ENCODE measurements at regions not wholly inside any gene's neighbourhood (a gene's known extent, or its start where the extent isn't known, plus 50 kb on each side); places are given as distances from the start of the nearest gene placed in this dataset.

GRCh38 chr14:44830371-44830770 lies 131.4 kb downstream of the KLHL28 start:
- Histone ChIP-seq H4K20me1 (no peaks in the 10 kb centered on the region), H3K27ac (no peak overlapping the region), H3K36me3 (no peaks in the 10 kb centered on the region), H3K9ac (no peak overlapping the region), H3K4me1 (peaks cover 0 to 44% (median 0%) of the 10 kb centered on the region in 10 experiments; a peak in 6 of 20 replicates), H3K4me2 (peak overlapping the region in 3 of 11 experiments; percentile 13 to 66 (median 17); a peak in 4 of 22 replicates), H3K27me3 (no peaks in the 10 kb centered on the region), H3K4me3 (no peak overlapping the region), H3K9me3 (replicated peaks in 1 of 11) (0 out of 22 replicates have a peak, but pooled peaks cover 0 to 3% (median 0%) of the 10 kb centered on the region in 11 experiments)
- no peak for TF ChIP-seq Cebpa-rat (IDR thresholded peaks at IDR 0.05)

GRCh38 chr14:44829021-44829420 lies 132.7 kb downstream of the KLHL28 start:
- no peak for TF ChIP-seq Cebpa-rat (IDR thresholded peaks at IDR 0.05)
- no peak overlapping the region for H3K4me3 ChIP-seq
- H3K9me3 ChIP-seq (replicated peaks in 1 of 11) = 0 out of 22 replicates have a peak, but pooled peaks cover 0 to 4% (median 0%) of the 10 kb centered on the region in 11 experiments
- no peak overlapping the region for H3K27ac ChIP-seq
- peaks cover 0 to 31% (median 0%) of the 10 kb centered on the region in 10 experiments; a peak in 6 of 20 replicates for H3K4me1 ChIP-seq
- H3K27me3 ChIP-seq = no peaks in the 10 kb centered on the region
- H3K9ac ChIP-seq = no peak overlapping the region
- no peaks in the 10 kb centered on the region for H4K20me1 ChIP-seq
- H3K36me3 ChIP-seq = no peaks in the 10 kb centered on the region
- H3K4me2 ChIP-seq = no peak overlapping the region

- no peaks in the 10 kb centered on the region for H3K27me3 ChIP-seq
- H4K20me1 ChIP-seq = no peaks in the 10 kb centered on the region
- no peak overlapping the region for H3K9ac ChIP-seq
- H3K9me3 ChIP-seq (replicated peaks in 1 of 11) = 0 out of 22 replicates have a peak, but pooled peaks cover 0 to 4% (median 0%) of the 10 kb centered on the region in 11 experiments
- no peak overlapping the region for H3K27ac ChIP-seq
- no peak for TF ChIP-seq Cebpa-rat (IDR thresholded peaks at IDR 0.05)
- H3K36me3 ChIP-seq = no peaks in the 10 kb centered on the region
- H3K4me3 ChIP-seq = no peak overlapping the region
- H3K4me1 ChIP-seq = peaks cover 0 to 21% (median 0%) of the 10 kb centered on the region in 10 experiments; a peak in 5 of 20 replicates
- no peak overlapping the region for H3K4me2 ChIP-seq
Measured at GRCh38 chr14:44828023-44828422, 133.7 kb downstream of the KLHL28 start.

GRCh38 chr14:44820230-44820964 lies 141.3 kb downstream of the KLHL28 start:
- H3K4me1 ChIP-seq = no peaks in the 10 kb centered on the region
- no peak overlapping the region for H3K4me2 ChIP-seq
- peaks cover 0 to 9% (median 0%) of the 10 kb centered on the region in 11 experiments; a peak in 1 of 22 replicates for H3K9me3 ChIP-seq (replicated peaks in 1 of 11)
- no peak overlapping the region for H3K9ac ChIP-seq
- no peaks in the 10 kb centered on the region for H4K20me1 ChIP-seq
- no peak overlapping the region for H3K27ac ChIP-seq
- no peaks in the 10 kb centered on the region for H3K36me3 ChIP-seq
- H3K27me3 ChIP-seq = no peaks in the 10 kb centered on the region
- no peak overlapping the region for H3K4me3 ChIP-seq
- no peak for TF ChIP-seq Cebpa-rat (IDR thresholded peaks at IDR 0.05)

GRCh38 chr14:44814196-44814595 lies 147.6 kb downstream of the KLHL28 start:
- no peak overlapping the region for H3K4me3 ChIP-seq
- TF ChIP-seq Cebpa-rat (IDR thresholded peaks at IDR 0.05) = no peak

GRCh38 chr14:44812672-44813071 lies 149.1 kb downstream of the KLHL28 start:
- H3K9ac ChIP-seq = no peak overlapping the region
- no peaks in the 10 kb centered on the region for H4K20me1 ChIP-seq
- no peak overlapping the region for H3K4me3 ChIP-seq
- no peaks in the 10 kb centered on the region for H3K9me3 ChIP-seq (replicated peaks in 1 of 11)
- H3K36me3 ChIP-seq = no peaks in the 10 kb centered on the region
- no peaks in the 10 kb centered on the region for H3K4me1 ChIP-seq
- H3K27ac ChIP-seq = no peak overlapping the region
- TF ChIP-seq Cebpa-rat (IDR thresholded peaks at IDR 0.05) = no peak
- no peaks in the 10 kb centered on the region for H3K27me3 ChIP-seq
- no peak overlapping the region for H3K4me2 ChIP-seq

More at GRCh38 chr14:44814196-44814595, 147.6 kb downstream of the KLHL28 start:
- Histone ChIP-seq H3K27me3 (no peaks in the 10 kb centered on the region), H3K4me1 (no peaks in the 10 kb centered on the region), H3K9me3 (replicated peaks in 1 of 11) (no peaks in the 10 kb centered on the region), H3K9ac (no peak overlapping the region), H3K27ac (no peak overlapping the region), H3K36me3 (no peaks in the 10 kb centered on the region), H3K4me2 (no peak overlapping the region), H4K20me1 (no peaks in the 10 kb centered on the region)

GRCh38 chr14:44804391-44804790 lies 157.4 kb downstream of the KLHL28 start:
- no peak for TF ChIP-seq Cebpa-rat (IDR thresholded peaks at IDR 0.05)
- no peak overlapping the region for H3K9ac ChIP-seq
- no peak overlapping the region for H3K4me2 ChIP-seq
- no peaks in the 10 kb centered on the region for H3K36me3 ChIP-seq
- H3K9me3 ChIP-seq (replicated peaks in 1 of 11) = peaks cover 0 to 6% (median 0%) of the 10 kb centered on the region in 11 experiments; a peak in 4 of 22 replicates
- no peaks in the 10 kb centered on the region for H3K4me1 ChIP-seq
- H3K27me3 ChIP-seq = no peaks in the 10 kb centered on the region
- no peaks in the 10 kb centered on the region for H4K20me1 ChIP-seq
- H3K27ac ChIP-seq = no peak overlapping the region
- H3K4me3 ChIP-seq = no peak overlapping the region

- Histone ChIP-seq H3K9me3 (replicated peaks in 1 of 11) (peaks cover 0 to 14% (median 2%) of the 10 kb centered on the region in 11 experiments; a peak in 10 of 22 replicates), H3K27ac (no peak overlapping the region), H3K27me3 (no peaks in the 10 kb centered on the region), H3K4me3 (no peak overlapping the region), H4K20me1 (no peaks in the 10 kb centered on the region), H3K9ac (no peak overlapping the region), H3K36me3 (no peaks in the 10 kb centered on the region), H3K4me1 (no peaks in the 10 kb centered on the region), H3K4me2 (no peak overlapping the region)
- no peak for TF ChIP-seq Cebpa-rat (IDR thresholded peaks at IDR 0.05)
Measured at GRCh38 chr14:44803239-44803905, 158.4 kb downstream of the KLHL28 start.

GRCh38 chr14:44798386-44799242 lies 163.1 kb downstream of the KLHL28 start:
- TF ChIP-seq Cebpa-rat (IDR thresholded peaks at IDR 0.05) = no peak
- H3K27ac ChIP-seq = no peak overlapping the region
- H4K20me1 ChIP-seq = no peaks in the 10 kb centered on the region
- H3K9me3 ChIP-seq (replicated peaks in 1 of 11) = peaks cover 0 to 17% (median 4%) of the 10 kb centered on the region in 11 experiments; a peak in 10 of 22 replicates
- no peak overlapping the region for H3K9ac ChIP-seq
- H3K4me1 ChIP-seq = no peaks in the 10 kb centered on the region
- no peak overlapping the region for H3K4me2 ChIP-seq
- H3K4me3 ChIP-seq = no peak overlapping the region
- no peaks in the 10 kb centered on the region for H3K36me3 ChIP-seq
- H3K27me3 ChIP-seq = no peaks in the 10 kb centered on the region

Data from BLaER1 treated with 17β-estradiol and CSF1 and Interleukin-3, amounts not matched to agents 10 nM and 100 nM (cell line).